Psoas muscle (tissue), 7 donors: ENCODE measurements at regions not wholly inside any gene's neighbourhood (a gene's known extent, or its start where the extent isn't known, plus 50 kb on each side); places are given as distances from the start of the nearest gene placed in this dataset.

ENCODE experiments used
- ATAC-seq, 4 donors: fragments of 200-7000 bp; cut with Tn5 transposase; one replicate each; pipeline ENCODE4 v1.9.1; 2020; ENCODE audit warnings: moderate library complexity in 3 of 4, mild to moderate bottlenecking in 2 of 4
- DNase-seq, 2 donors: peaks; one replicate each; pipeline ENCODE4 v3.0.0-alpha.2; 2020
- H3K27ac ChIP-seq: fragments of 200-600 bp; one replicate; pipeline ENCODE4 v1.8.0; 2022
- H3K27me3 ChIP-seq, 3 donors: fragments of 200-600 bp in 1 of 3; one replicate each; pipeline versions ENCODE4 v1.6.1 to v1.8.0; 2013 to 2022; ENCODE audit warnings: low read length in 2 of 3, mild to moderate bottlenecking in 2 of 3, moderate library complexity in 1 of 3; ENCODE audit not compliant: insufficient read depth in 3 of 3
- H3K36me3 ChIP-seq, 2 donors: fragments of 200-600 bp in 1 of 2; one replicate each; pipeline versions ENCODE4 v1.6.1 to v1.8.0; 2013 to 2022; ENCODE audit warnings: low read depth in 1 of 2, mild to moderate bottlenecking in 1 of 2, moderate library complexity in 1 of 2; ENCODE audit not compliant: insufficient read depth in 1 of 2
- H3K4me1 ChIP-seq: fragments of 200-600 bp; one replicate; pipeline ENCODE4 v1.8.0; 2022
- H3K4me3 ChIP-seq: fragments of 200-600 bp; one replicate; pipeline ENCODE4 v1.8.0; 2022; ENCODE audit warnings: mild to moderate bottlenecking
- H3K9me3 ChIP-seq: fragments of 200-600 bp; one replicate; pipeline ENCODE4 v1.8.0; 2022
- WGBS, 3 donors: extraction: QIAGEN DNeasy Blood & Tissue Kit; methylation state at CpG; one replicate each; pipeline versions ENCODE4 v1.1.6 to v1.1.7; 2013; 5-methylcytosine and 5-hydroxymethylcytosine counted together
- intact Hi-C, 2 donors: fragments of 100-400 bp; cut with DNase I; formaldehyde crosslinking; loops; one replicate each; pipeline versions ENCODE4 v1.11.0 to v1.14.2; 2022
- TF ChIP-seq, protein P1 (sequence below): fragments of 200-600 bp; IDR thresholded peaks from one replicate; pipeline ENCODE4 v1.8.0; 2022; ENCODE audit warnings: antibody characterized with exemption
- donor health status: healthy with polysubstance abuse.
- donor health status: DM: no; HTN: no; CAD: no; lungs with moderate emphysema.
- donor health status: Bipolar disorder and iron deficiency.
- donor health status: healthy.
- donor health status: DM: yes; HTN: yes; CAD: no.
- donor health status: DM: no; HTN: no; CAD: no.
- donor health status: DM: yes; HTN: yes; CAD: no.

DNA sequence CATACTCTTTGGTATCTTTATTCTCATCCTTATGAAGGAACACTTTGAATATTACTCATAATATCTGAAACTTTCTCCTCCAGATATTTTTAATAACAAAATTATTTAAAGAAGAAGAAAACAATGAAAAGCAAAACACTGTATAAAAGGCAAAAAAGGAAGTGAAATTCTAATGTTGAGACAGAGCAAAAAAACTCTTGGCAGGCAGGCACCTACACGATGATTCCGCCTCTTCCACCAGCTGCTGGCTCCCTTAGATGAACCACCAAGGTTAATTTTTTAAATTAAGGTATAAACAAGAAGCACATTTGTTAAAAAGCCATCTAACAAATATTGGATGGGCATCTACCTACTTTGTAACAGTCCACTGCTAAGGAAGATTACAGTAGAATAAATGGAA is 434.7 kb downstream of the EPHA4 start:
- no peaks in the 10 kb centered on the region for H3K36me3 ChIP-seq
- no peak overlapping the region for H3K4me3 ChIP-seq
- DNase-seq: no peak
- WGBS, 3 donors: 70 to 79% (median 77%) methylated on average over 2 of the region's 2 CpGs
- ATAC-seq: no peak
- TF ChIP-seq, protein P1, sequence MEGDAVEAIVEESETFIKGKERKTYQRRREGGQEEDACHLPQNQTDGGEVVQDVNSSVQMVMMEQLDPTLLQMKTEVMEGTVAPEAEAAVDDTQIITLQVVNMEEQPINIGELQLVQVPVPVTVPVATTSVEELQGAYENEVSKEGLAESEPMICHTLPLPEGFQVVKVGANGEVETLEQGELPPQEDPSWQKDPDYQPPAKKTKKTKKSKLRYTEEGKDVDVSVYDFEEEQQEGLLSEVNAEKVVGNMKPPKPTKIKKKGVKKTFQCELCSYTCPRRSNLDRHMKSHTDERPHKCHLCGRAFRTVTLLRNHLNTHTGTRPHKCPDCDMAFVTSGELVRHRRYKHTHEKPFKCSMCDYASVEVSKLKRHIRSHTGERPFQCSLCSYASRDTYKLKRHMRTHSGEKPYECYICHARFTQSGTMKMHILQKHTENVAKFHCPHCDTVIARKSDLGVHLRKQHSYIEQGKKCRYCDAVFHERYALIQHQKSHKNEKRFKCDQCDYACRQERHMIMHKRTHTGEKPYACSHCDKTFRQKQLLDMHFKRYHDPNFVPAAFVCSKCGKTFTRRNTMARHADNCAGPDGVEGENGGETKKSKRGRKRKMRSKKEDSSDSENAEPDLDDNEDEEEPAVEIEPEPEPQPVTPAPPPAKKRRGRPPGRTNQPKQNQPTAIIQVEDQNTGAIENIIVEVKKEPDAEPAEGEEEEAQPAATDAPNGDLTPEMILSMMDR: no peak
- no peaks in the 10 kb centered on the region for H3K27me3 ChIP-seq
- intact Hi-C loops: no loop called here
- H3K27ac ChIP-seq: no peak overlapping the region
- no peaks in the 10 kb centered on the region for H3K4me1 ChIP-seq
- no peaks in the 10 kb centered on the region for H3K9me3 ChIP-seq

- no peaks in the 10 kb centered on the region for H3K9me3 ChIP-seq
- DNase-seq: no peak
- H3K27ac ChIP-seq: no peak overlapping the region
- WGBS, 3 donors: 48 to 51% (median 48%) methylated on average over 7 of the region's 7 CpGs
- ATAC-seq: no peak
- TF ChIP-seq, protein P1: no peak
- H3K36me3 ChIP-seq: no peaks in the 10 kb centered on the region
- no peaks in the 10 kb centered on the region for H3K4me1 ChIP-seq
- intact Hi-C loops: no loop called here
- no peak overlapping the region for H3K4me3 ChIP-seq
- no peaks in the 10 kb centered on the region for H3K27me3 ChIP-seq
Measured at GRCh38 chr2:221142341-221142740, 429.8 kb downstream of the EPHA4 start.

DNA sequence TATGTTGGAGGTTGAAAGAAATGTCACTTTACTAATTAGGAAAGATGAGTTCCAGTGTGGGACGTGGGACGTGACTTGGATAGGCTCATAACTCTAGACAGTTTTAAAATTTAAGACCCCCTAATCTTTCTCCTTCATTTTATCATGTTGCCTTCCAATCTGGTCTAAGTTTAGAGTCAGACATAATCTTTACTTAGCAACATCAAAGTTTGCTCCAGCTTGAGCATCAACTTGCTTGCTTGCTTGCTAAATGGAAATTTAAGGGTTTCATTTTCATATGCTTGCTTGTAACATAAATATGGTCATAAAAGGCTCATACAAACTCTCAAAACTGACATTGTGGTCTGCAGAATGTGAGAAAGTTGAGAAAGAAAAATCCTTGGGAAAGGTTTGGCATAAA is 428.9 kb downstream of the EPHA4 start:
- Histone ChIP-seq H3K27me3 (no peaks in the 10 kb centered on the region), H3K36me3 (no peaks in the 10 kb centered on the region), H3K4me3 (no peak overlapping the region), H3K27ac (no peak overlapping the region), H3K4me1 (no peaks in the 10 kb centered on the region), H3K9me3 (no peaks in the 10 kb centered on the region)
- no peak for DNase-seq
- intact Hi-C loops: no loop called here
- 85 to 93% (median 92%) methylated on average over 2 of the region's 2 CpGs for WGBS, 3 donors
- no peak for ATAC-seq
- TF ChIP-seq, protein P1: no peak

DNA sequence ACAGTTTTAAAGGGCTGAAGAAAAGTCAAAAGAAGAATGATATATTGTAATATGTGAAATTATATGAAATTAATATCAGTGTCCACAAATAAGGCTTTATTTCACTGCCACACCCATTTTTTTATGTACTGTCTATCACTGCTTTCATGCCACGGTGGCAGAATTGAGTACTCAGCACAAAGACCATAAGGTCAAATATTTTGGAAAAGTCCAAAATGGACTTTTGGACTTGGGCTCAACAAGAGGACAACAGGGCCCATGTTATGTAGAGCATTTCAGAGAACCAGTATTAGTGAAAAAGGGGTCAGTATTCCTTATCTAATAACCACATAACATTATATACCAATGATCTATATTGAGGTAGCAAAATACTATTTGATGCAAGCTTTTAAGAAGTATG is 427.2 kb downstream of the EPHA4 start:
- Histone ChIP-seq H3K4me1 (no peaks in the 10 kb centered on the region), H3K27ac (no peak overlapping the region), H3K9me3 (no peaks in the 10 kb centered on the region), H3K27me3 (no peaks in the 10 kb centered on the region), H3K36me3 (no peaks in the 10 kb centered on the region), H3K4me3 (no peak overlapping the region)
- TF ChIP-seq, protein P1: no peak
- ATAC-seq (no peak), DNase-seq (no peak)
- 46 to 62% (median 55%) methylated on average over 1 of the region's 1 CpG for WGBS, 3 donors
- intact Hi-C loops: no loop called here

DNA sequence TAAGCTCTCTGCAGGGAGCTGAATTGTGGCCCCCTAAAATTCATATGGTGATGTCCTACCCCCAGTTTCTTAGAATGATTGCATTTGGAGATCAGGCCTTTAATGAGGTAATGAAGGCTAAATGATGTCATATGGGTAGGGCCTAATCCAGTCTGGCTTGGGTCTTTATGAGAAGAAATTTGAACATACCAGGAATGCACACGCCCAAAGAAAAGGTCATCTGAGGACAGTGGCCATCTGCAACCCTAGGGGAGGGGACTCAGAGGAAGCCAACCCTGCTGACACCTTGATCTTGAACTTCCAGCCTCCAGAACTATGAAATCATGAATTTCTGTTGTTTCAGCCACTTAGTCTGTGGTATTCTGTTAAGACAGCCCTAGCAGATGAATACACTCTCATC is 426.7 kb downstream of the EPHA4 start:
- Histone ChIP-seq H3K9me3 (no peaks in the 10 kb centered on the region), H3K36me3 (no peaks in the 10 kb centered on the region), H3K27ac (no peak overlapping the region), H3K27me3 (no peaks in the 10 kb centered on the region), H3K4me3 (no peak overlapping the region), H3K4me1 (no peaks in the 10 kb centered on the region)
- TF ChIP-seq, protein P1: no peak
- no peak for DNase-seq
- intact Hi-C loops: no loop called here
- no peak for ATAC-seq
- 75 to 79% (median 75%) methylated on average over 1 of the region's 1 CpG for WGBS, 3 donors
